Activated T-cell treated with anti-CD3 and anti-CD28 coated beads, Interleukin-2, amount 50 U/mL, for 72 hours (primary cell): ENCODE measurements at regions not wholly inside any gene's neighbourhood (a gene's known extent, or its start where the extent isn't known, plus 50 kb on each side); places are given as distances from the start of the nearest gene placed in this dataset.

Experiments used
- ATAC-seq, 2 donors: fragments of 150-1000 bp; cut with Tn5 transposase; replicated peaks in 1 of 2; 2 replicates each; pipeline ENCODE4 v1.10.0; 2021; ENCODE audit warnings: moderate library complexity in 2 of 2, mild to moderate bottlenecking in 1 of 2
- DNase-seq, 2 donors: peaks; one replicate each; pipeline ENCODE4 v3.0.0; 2021 to 2022; ENCODE audit warnings: mixed read lengths in 1 of 2
- H3K27ac Mint-ChIP-seq: one replicate; pipeline ENCODE4 v1.8.0; 2022; ENCODE audit warnings: mild to moderate bottlenecking, moderate library complexity, mixed read lengths
- H3K27me3 Mint-ChIP-seq: one replicate; pipeline ENCODE4 v1.8.0; 2022; ENCODE audit warnings: low read depth, mixed read lengths
- H3K36me3 Mint-ChIP-seq, 2 donors: one replicate each; pipeline ENCODE4 v1.8.0; 2022; ENCODE audit warnings: mixed read lengths in 2 of 2, mild to moderate bottlenecking in 1 of 2; ENCODE audit not compliant: insufficient read depth in 2 of 2
- H3K4me1 Mint-ChIP-seq: one replicate; pipeline ENCODE4 v1.8.0; 2022; ENCODE audit warnings: low read depth, mixed read lengths
- H3K4me3 Mint-ChIP-seq, 2 donors: one replicate each; pipeline ENCODE4 v1.8.0; 2022; ENCODE audit warnings: mild to moderate bottlenecking in 2 of 2, mixed read lengths in 2 of 2, moderate library complexity in 2 of 2
- H3K9me3 Mint-ChIP-seq, 2 donors: one replicate each; pipeline ENCODE4 v1.8.0; 2022; ENCODE audit warnings: mixed read lengths in 2 of 2

- H3K4me1 Mint-ChIP-seq = no peaks in the 10 kb centered on the region
- DNase-seq = no peak
- H3K36me3 Mint-ChIP-seq = no peaks in the 10 kb centered on the region
- H3K27me3 Mint-ChIP-seq = no peaks in the 10 kb centered on the region
- no peak overlapping the region for H3K27ac Mint-ChIP-seq
- no peak for ATAC-seq
- H3K4me3 Mint-ChIP-seq = no peak overlapping the region
- no peaks in the 10 kb centered on the region for H3K9me3 Mint-ChIP-seq
Measured at GRCh38 chr18:60110836-60111235, 211.0 kb downstream of the PMAIP1 start.

DNA sequence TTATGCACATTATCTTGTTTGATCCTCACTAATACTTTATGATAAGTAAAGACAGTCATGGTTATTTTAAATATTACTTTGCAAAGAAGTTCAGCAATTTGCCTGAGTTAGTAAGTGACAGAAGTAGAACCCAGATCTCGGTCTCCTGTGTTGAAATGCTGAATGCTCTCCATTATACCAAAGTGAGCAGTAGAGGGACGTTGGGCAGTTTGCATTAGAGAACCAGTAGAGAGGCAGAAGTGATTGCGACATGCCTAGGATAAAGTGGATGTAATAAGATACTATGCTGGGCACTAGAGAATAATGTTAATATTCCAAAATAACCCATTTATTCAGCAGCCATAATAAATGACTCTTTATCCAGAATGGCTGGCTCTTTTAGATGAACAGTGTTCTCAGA is 201.0 kb downstream of the PMAIP1 start:
- DNase-seq (no peak), ATAC-seq (no peak)

GRCh38 chr18:60099709-60100108 is 199.9 kb downstream of the PMAIP1 start:
- H3K9me3 Mint-ChIP-seq = no peaks in the 10 kb centered on the region
- ATAC-seq (no peak), DNase-seq (no peak)
- no peaks in the 10 kb centered on the region for H3K36me3 Mint-ChIP-seq
- H3K4me1 Mint-ChIP-seq = no peaks in the 10 kb centered on the region
- no peaks in the 10 kb centered on the region for H3K27me3 Mint-ChIP-seq
- no peak overlapping the region for H3K27ac Mint-ChIP-seq
- no peak overlapping the region for H3K4me3 Mint-ChIP-seq

More for the DNA sequence above, 201.0 kb downstream of the PMAIP1 start:
- H3K27ac Mint-ChIP-seq = no peak overlapping the region
- H3K36me3 Mint-ChIP-seq = no peaks in the 10 kb centered on the region
- H3K9me3 Mint-ChIP-seq = no peaks in the 10 kb centered on the region
- H3K4me1 Mint-ChIP-seq = no peaks in the 10 kb centered on the region
- no peaks in the 10 kb centered on the region for H3K27me3 Mint-ChIP-seq
- H3K4me3 Mint-ChIP-seq = no peak overlapping the region

DNA sequence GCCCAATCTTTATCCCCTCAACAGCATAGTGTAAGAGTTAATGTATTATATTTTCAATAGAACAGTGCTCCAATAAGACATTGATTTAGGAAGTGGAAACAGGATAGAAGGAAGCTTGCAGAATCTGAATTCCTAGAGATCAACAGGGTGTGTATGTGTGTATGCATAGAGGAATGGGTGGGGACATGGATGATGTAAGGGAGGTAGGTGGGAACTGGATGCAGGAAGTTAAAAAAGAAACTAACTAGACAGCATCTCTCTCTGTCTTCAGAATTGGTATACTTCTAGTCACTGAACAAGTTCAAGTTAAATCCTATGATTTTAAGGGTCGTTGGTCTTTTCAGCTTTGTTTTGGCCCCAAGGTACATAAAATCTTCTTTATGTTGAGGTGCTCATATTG is 196.6 kb downstream of the PMAIP1 start:
- DNase-seq (no peak), ATAC-seq (no peak)
- Mint-ChIP-seq H3K27me3 (no peaks in the 10 kb centered on the region), H3K4me1 (no peaks in the 10 kb centered on the region), H3K9me3 (peaks cover 0 to 4% of the 10 kb centered on the region in 2 donors), H3K36me3 (no peaks in the 10 kb centered on the region), H3K27ac (no peak overlapping the region), H3K4me3 (no peak overlapping the region)

DNA sequence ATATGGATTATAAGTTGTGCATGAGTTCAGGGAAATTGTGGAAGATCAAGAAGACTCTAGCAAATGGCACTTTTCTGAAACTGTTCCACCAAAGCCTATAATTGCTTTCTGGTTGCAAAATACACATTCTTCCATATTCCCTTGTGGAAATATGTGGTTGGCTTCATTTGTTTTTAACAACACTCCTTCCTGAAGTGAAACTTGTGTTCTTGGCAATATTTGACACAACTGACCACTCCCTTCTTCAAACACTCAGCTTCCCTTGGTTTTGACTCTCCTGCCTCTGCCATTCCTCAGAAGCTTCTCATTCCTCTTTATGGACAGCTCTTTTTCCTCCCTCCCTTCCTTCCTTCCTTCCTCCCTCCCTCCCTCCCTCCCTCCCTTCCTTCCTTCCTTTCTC is 192.3 kb downstream of the PMAIP1 start:
- ATAC-seq (no peak), DNase-seq (no peak)
- Mint-ChIP-seq H3K4me3 (no peak overlapping the region), H3K4me1 (no peaks in the 10 kb centered on the region), H3K27ac (no peak overlapping the region), H3K9me3 (peaks cover 0 to 4% of the 10 kb centered on the region in 2 donors), H3K27me3 (no peaks in the 10 kb centered on the region), H3K36me3 (no peaks in the 10 kb centered on the region)

GRCh38 chr18:60090170-60090569 is 190.4 kb downstream of the PMAIP1 start:
- H3K27me3 Mint-ChIP-seq = no peaks in the 10 kb centered on the region
- no peak for DNase-seq
- ATAC-seq = no peak

DNA sequence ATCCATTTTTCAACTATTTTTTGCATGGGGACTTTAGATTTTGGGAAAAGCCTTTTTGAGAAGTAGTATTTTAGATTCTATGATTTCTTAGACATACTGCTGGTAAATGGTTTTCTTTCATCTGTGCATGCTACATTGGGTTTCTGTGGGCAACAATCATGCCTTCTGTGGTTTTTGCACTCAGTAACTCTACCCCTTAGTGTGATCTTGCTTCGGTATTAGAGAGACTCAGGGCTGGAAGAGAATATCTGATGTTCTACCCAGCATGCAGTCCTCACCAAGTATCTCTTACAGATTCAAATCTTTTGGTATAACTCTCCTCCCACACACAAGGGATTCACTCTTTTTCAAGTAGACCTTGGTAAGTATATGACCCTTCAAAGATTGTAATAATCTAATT is 183.0 kb downstream of the PMAIP1 start:
- no peak overlapping the region for H3K27ac Mint-ChIP-seq
- H3K36me3 Mint-ChIP-seq = no peaks in the 10 kb centered on the region
- H3K9me3 Mint-ChIP-seq = peaks cover 0 to 2% of the 10 kb centered on the region in 2 donors

More at GRCh38 chr18:60090170-60090569, 190.4 kb downstream of the PMAIP1 start:
- H3K9me3 Mint-ChIP-seq = peaks cover 0 to 4% of the 10 kb centered on the region in 2 donors
- no peak overlapping the region for H3K4me3 Mint-ChIP-seq
- no peak overlapping the region for H3K27ac Mint-ChIP-seq
- no peaks in the 10 kb centered on the region for H3K4me1 Mint-ChIP-seq
- no peaks in the 10 kb centered on the region for H3K36me3 Mint-ChIP-seq

DNA sequence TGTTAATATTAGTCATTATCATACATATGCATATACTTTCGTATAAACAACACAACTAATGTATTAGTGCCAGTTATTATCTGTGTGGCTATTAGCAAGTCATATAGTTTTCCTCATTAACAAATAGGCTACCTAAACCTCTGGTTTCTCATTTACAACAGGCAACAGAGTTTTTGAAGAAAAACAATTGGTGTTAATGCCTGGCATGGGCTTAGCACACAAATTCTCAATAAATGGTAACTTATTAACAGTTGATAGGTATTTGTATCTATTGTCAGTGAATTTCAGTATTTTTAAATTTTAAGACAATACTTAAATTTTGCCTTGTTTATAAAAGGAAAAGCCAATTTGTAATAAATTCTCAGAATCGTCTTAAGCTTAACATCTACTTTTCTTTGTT is 182.5 kb downstream of the PMAIP1 start:
- Mint-ChIP-seq H3K4me1 (no peaks in the 10 kb centered on the region), H3K27ac (no peak overlapping the region), H3K36me3 (no peaks in the 10 kb centered on the region), H3K4me3 (no peak overlapping the region), H3K9me3 (peaks cover 0 to 2% of the 10 kb centered on the region in 2 donors), H3K27me3 (no peaks in the 10 kb centered on the region)
- ATAC-seq (no peak), DNase-seq (no peak)

More for the DNA sequence above, 183.0 kb downstream of the PMAIP1 start:
- H3K4me3 Mint-ChIP-seq = no peak overlapping the region
- H3K4me1 Mint-ChIP-seq = no peaks in the 10 kb centered on the region
- ATAC-seq (no peak), DNase-seq (no peak)
- no peaks in the 10 kb centered on the region for H3K27me3 Mint-ChIP-seq

DNA sequence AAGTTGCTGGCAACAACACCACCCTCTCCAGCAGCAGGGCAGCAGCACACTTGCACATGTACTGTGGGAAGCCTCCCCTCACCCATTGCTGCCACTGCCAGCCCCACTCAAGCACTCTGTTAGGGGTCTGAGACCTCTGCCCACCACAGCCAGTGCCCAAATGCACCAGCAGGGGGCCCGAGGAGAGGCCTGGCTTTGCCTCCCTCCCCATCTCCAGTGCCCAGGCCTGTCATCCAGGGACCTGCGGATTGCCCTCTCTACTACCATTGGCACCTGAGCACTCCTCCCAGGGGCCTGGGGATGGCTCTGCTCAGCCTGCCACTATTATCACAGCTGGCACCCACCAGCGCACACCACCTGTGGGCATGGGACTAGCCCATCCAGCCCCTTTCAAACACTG is 175.7 kb downstream of the PMAIP1 start:
- H3K36me3 Mint-ChIP-seq = no peaks in the 10 kb centered on the region
- H3K4me3 Mint-ChIP-seq = no peak overlapping the region
- H3K4me1 Mint-ChIP-seq = no peaks in the 10 kb centered on the region
- DNase-seq = no peak
- H3K27me3 Mint-ChIP-seq = no peaks in the 10 kb centered on the region
- H3K9me3 Mint-ChIP-seq = peaks cover 0 to 10% of the 10 kb centered on the region in 2 donors
- no peak overlapping the region for H3K27ac Mint-ChIP-seq
- no peak for ATAC-seq

- Mint-ChIP-seq H3K36me3 (no peaks in the 10 kb centered on the region), H3K9me3 (peaks cover 0 to 3% of the 10 kb centered on the region in 2 donors), H3K4me1 (no peaks in the 10 kb centered on the region), H3K4me3 (no peak overlapping the region), H3K27ac (no peak overlapping the region), H3K27me3 (no peaks in the 10 kb centered on the region)
- DNase-seq = no peak
- no peak for ATAC-seq
Measured at GRCh38 chr18:60070631-60071030, 170.8 kb downstream of the PMAIP1 start.

DNA sequence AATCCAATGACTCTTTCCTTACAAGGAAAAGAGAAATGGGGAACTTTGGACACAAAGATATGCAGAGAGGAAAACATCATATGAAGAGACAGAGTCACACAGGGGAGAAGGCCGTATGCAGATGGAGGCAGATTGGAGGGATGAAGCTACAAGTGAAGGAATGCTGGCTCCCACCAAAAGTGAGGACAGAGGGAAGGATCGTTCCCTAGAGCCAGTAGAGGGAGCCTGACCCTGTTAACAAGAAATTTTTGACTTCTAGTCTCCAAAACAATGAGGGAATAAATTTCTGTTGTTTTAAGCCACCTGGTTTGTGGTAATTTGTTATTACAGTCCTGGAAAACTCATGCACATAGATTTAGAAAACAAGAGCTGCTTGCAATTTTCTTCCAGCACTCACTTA is 169.3 kb downstream of the PMAIP1 start:
- H3K9me3 Mint-ChIP-seq = peaks cover 0 to 5% of the 10 kb centered on the region in 2 donors
- H3K36me3 Mint-ChIP-seq = no peaks in the 10 kb centered on the region
- ATAC-seq = no peak
- H3K4me1 Mint-ChIP-seq = no peaks in the 10 kb centered on the region
- no peaks in the 10 kb centered on the region for H3K27me3 Mint-ChIP-seq
- DNase-seq = no peak
- H3K4me3 Mint-ChIP-seq = no peak overlapping the region
- H3K27ac Mint-ChIP-seq = no peak overlapping the region

GRCh38 chr18:60067426-60068210 is 167.8 kb downstream of the PMAIP1 start:
- ATAC-seq = no peak

GRCh38 chr18:60066219-60066975 is 166.6 kb downstream of the PMAIP1 start:
- H3K27me3 Mint-ChIP-seq = peaks cover 9% of the 10 kb centered on the region
- H3K27ac Mint-ChIP-seq = no peak overlapping the region
- no peaks in the 10 kb centered on the region for H3K4me1 Mint-ChIP-seq
- H3K4me3 Mint-ChIP-seq = no peak overlapping the region
- DNase-seq = no peak
- peaks cover 0 to 1% of the 10 kb centered on the region in 2 donors for H3K9me3 Mint-ChIP-seq
- H3K36me3 Mint-ChIP-seq = no peaks in the 10 kb centered on the region
- no peak for ATAC-seq

More at GRCh38 chr18:60067426-60068210, 167.8 kb downstream of the PMAIP1 start:
- no peak for DNase-seq
- peaks cover 0 to 5% of the 10 kb centered on the region in 2 donors for H3K9me3 Mint-ChIP-seq
- H3K36me3 Mint-ChIP-seq = no peaks in the 10 kb centered on the region
- H3K4me1 Mint-ChIP-seq = no peaks in the 10 kb centered on the region
- no peak overlapping the region for H3K4me3 Mint-ChIP-seq
- H3K27ac Mint-ChIP-seq = no peak overlapping the region
- peaks cover 9% of the 10 kb centered on the region for H3K27me3 Mint-ChIP-seq
